Coronary artery (tissue), 2 donors: ENCODE measurements at regions not wholly inside any gene's neighbourhood (a gene's known extent, or its start where the extent isn't known, plus 50 kb on each side); places are given as distances from the start of the nearest gene placed in this dataset.

Source experiments
- DNase-seq: peaks from one replicate; pipeline ENCODE4 v3.0.0-alpha.2; 2017; ENCODE audit warnings: low spot score
- H3K27ac ChIP-seq, 2 donors: fragments of 200-600 bp; sonication (generic); one replicate each; pipeline ENCODE4 v1.5.1; 2016 to 2019
- H3K4me3 ChIP-seq: fragments of 200-600 bp; sonication (generic); 2 replicates; pipeline ENCODE4 v1.5.1; 2016; ENCODE audit warnings: mild to moderate bottlenecking, moderate library complexity
- CTCF ChIP-seq: fragments of 200-600 bp; sonication (generic); IDR thresholded peaks from one replicate; pipeline ENCODE4 v1.5.1; 2019; ENCODE audit warnings: antibody characterized with exemption

GRCh38 chr6:170232186-170233002, 58.5 kb downstream of the DLL1 start:
- no peak for TF ChIP-seq CTCF
- no peak for DNase-seq
- H3K4me3 ChIP-seq, result no peak overlapping the region
- no peak overlapping the region for H3K27ac ChIP-seq

GRCh38 chr6:170231293-170232185, 59.3 kb downstream of the DLL1 start:
- Histone ChIP-seq H3K27ac (no peak overlapping the region), H3K4me3 (no peak overlapping the region)
- no peak for DNase-seq
- TF ChIP-seq CTCF, result no peak

GRCh38 chr6:170230520-170231292, 60.2 kb downstream of the DLL1 start:
- no peak overlapping the region for H3K27ac ChIP-seq
- H3K4me3 ChIP-seq, result no peak overlapping the region
- no peak for DNase-seq
- TF ChIP-seq CTCF, result no peak

GRCh38 chr6:170229851-170230519, 60.9 kb downstream of the DLL1 start:
- DNase-seq, result no peak
- no peak overlapping the region for H3K4me3 ChIP-seq
- no peak overlapping the region for H3K27ac ChIP-seq
- no peak for TF ChIP-seq CTCF

- DNase-seq, result no peak
- no peak overlapping the region for H3K4me3 ChIP-seq
- H3K27ac ChIP-seq, result no peak overlapping the region
- no peak for TF ChIP-seq CTCF
These were observed 61.5 kb downstream of the DLL1 start for GRCh38 chr6:170229396-170229795.

GRCh38 chr6:170228946-170229310, 62.0 kb downstream of the DLL1 start:
- no peak for DNase-seq
- Histone ChIP-seq H3K27ac (no peak overlapping the region), H3K4me3 (no peak overlapping the region)
- no peak for TF ChIP-seq CTCF
